GM21528 (cell line): ENCODE measurements at regions not wholly inside any gene's neighbourhood (a gene's known extent, or its start where the extent isn't known, plus 50 kb on each side); places are given as distances from the start of the nearest gene placed in this dataset.

ENCODE experiments used
- ATAC-seq: cut with Tn5 transposase; IDR thresholded peaks from one replicate; pipeline ENCODE4 v1.9.1; 2021; ENCODE audit warnings: mild to moderate bottlenecking, moderate library complexity; ENCODE audit not compliant: unreplicated experiment, low FRiP score

DNA sequence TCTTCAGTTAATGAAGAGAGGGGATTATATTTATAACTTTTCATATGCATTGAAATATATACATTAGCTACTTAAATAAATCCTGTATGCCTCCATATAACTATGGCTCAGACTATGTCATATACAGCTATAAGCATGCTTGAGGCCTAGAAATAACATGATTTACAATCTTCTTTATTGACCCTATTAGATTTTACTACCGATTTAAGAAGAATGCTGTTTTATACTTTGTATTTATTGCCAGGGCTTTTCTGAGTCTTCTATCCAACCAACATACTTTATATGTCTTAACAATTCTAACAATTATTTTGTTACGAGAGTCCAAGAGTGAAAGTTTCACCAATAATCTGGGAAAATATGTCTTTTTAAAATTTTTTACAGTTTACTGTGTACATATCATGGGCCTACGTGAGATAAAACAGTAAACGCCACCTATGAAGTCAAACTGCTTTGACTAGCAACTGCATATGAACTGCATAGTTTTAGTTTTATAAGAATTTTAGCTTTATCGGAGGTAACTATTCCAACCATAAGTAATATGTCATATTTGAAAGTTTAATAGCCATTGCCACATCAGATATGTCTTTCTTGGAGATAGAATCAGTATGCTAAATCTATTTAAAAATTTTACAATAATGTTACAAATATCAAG, 861.0 kb downstream of the USP25 start:
- no peak for ATAC-seq

DNA sequence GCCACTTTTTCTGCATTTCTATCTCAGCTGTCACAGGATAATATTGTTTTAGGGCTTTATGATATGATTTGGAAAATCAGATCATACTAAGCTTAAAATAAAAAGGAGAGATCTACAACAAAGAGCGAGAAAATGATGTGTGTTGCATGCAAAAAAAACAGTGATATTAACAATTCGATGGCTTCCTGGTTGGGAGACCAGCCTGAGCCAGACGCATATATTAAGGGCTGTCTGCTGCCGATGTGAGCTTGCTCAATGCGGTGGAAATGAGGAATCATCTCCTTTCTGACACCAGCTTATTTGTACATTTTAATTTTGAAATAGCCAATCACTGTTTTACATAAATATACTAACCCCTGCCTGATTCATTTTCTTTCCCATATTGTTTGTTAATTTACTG, 862.6 kb downstream of the USP25 start:
- ATAC-seq: no peak

GRCh38 chr21:16594191-16594590, 864.4 kb downstream of the USP25 start:
- no peak for ATAC-seq

DNA sequence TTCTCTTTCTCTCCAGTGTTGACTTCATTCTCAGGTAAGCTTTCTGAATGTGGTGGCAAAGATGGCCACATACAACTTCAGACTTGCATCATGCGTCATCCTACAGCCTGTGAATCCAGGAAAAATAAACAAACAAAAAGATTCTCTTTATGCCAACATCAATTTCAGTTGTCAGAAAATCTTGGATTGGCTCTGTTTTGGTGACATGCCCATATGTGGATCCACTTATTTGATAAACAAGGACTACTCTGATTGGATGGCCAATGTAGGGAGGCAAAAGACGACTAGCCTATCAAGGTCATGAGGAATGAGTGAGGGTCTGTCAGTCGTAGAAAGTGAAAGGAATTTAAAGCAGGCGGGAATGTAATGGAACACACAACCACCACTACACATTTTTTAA, 866.6 kb downstream of the USP25 start:
- ATAC-seq: no peak

- no peak for ATAC-seq
Observed at GRCh38 chr21:16597753-16598152, 868.0 kb downstream of the USP25 start.

GRCh38 chr21:16605597-16605996, 875.8 kb downstream of the USP25 start:
- no peak for ATAC-seq

DNA sequence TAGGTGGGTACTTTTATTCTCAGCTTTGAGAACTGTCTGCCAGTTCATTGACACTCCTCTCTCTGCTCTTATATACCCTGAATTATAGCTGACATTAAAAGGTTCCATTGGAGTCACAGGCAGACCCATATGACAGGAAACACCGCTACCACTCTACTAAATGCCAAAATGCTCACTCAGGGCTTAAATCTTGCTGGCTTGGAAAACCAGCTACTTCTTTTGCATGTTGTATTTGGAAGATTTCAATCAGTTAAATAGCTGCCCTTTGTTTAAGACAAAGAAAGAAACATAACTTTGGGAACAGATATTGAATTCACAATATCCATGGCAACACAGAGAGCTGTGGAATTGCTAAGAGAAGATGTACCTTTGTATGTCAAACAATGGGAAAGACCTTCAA, 876.5 kb downstream of the USP25 start:
- ATAC-seq: no peak

GRCh38 chr21:16608209-16608830, 878.5 kb downstream of the USP25 start:
- ATAC-seq: no peak

- no peak for ATAC-seq
Observed at GRCh38 chr21:16619281-16619680, 889.5 kb downstream of the USP25 start.

GRCh38 chr21:16620786-16621320, 891.1 kb downstream of the USP25 start:
- ATAC-seq: no peak

- ATAC-seq: no peak
Observed at GRCh38 chr21:16624479-16625118, 888.2 kb upstream of the CXADR start.

DNA sequence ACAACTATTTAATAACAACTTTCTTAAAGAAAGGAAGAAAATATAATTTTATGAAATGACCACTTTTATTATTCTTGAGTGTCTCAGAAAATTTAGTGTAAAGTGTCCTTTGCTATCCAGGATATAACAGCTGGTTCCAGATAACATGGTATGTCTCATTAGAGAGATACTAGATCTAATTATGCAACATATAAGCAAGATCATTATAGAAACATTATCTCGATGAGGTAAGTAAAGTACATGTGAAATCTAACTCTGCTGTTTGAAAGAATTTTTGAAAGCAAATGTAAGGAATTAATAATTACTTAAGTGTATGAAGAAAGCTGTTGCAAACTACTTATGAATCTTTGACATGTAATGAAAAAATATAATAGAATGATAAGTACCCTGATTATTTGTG, 887.4 kb upstream of the CXADR start:
- ATAC-seq: no peak

DNA sequence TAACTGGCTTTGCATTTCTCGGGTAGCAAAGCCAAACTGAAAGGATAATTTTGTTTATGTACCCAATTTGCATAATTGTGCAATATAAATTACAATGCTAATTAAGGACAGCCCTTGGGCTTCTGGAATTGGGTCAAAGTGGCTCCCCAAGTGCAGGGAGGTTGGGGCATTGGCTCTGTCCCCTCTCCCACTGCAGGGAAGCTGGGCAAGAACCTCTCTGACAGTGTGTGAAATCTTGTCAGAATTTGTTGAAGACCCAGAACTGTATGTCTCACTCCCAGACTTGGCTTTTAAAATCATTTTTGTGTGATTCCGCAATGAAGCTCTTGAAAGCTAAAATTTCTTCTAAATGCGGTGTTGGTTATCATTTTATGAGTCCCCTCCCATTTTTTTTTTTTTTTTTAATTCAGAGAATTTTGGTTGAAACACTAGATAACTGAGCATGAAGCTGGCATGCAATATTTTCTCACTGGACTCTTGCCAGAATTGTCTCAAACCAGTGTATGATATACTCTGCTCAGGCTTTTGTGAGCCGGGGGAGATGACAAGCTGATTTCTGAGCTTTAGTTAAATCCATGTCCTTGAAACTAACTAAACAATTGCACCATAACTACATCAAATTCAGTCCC, 878.9 kb upstream of the CXADR start:
- ATAC-seq: no peak

DNA sequence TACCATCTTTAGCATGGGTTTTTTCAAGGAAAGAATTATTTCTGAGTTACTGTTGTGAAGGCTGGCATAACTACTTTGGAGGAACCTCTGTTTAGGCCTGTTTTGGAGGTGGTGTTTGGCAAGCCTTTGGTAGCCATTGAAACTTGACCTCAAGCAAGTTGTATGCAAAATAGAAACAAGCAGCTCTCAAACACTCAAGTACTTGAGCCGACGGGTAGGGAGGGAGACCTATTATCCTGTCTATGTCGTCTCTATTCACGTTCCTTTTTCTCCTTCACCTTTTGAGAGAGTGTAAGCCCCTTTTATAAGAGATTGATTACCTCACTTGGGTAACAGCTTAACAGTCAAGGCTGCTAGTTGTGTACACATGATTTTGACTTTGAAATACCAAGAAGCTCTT, 878.3 kb upstream of the CXADR start:
- no peak for ATAC-seq

DNA sequence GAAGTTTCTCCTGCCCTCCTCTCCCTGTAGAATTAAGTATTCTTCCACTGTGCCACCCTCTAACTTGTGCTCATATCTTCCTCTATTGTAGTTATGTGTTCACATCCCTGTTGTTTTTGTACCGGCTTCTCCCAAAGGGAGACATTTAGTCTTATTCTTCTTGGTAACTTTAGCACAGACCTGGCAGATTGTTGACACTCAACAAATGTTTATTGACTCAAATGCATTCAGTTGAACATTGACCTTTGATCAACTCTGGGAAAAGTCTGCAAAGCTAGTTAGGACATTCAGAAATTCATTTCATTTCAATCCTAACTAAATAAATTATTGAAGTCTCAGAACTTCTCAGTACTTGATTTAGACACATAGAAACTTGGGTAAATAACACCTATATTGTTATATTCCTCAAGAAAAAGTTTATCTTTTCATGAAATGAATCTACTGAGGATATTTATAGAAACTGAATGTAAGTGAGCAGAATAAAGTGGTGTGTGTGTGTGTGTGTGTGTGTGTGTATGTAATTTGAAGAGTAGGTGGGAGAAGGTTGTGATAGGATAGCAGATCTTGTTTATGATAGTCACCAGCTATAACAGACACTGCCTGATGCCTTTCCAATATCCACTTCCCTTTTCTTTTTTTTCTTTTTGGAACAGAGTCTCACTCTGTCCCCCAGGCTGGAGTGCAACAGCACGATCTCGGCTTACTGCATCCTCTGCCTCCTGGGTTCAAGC, 872.4 kb upstream of the CXADR start:
- ATAC-seq: no peak

DNA sequence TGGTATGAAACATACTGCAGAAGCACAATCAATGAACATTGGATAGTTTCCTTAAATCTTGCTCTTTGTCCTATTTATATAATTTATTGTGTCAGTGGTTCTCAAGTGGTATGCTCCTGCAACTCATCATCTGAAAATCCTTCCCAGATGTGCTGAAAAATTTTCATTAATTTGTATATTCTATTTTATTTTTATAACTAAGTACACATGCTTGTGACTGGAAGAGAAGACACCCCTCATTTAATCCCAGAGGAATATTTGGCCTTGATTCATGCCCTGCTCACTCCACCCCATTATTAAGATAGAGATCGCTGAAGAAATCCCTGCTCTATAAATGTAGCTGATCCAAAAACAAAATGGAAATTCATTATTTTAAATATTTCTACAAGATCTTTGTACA, 870.5 kb upstream of the CXADR start:
- no peak for ATAC-seq

DNA sequence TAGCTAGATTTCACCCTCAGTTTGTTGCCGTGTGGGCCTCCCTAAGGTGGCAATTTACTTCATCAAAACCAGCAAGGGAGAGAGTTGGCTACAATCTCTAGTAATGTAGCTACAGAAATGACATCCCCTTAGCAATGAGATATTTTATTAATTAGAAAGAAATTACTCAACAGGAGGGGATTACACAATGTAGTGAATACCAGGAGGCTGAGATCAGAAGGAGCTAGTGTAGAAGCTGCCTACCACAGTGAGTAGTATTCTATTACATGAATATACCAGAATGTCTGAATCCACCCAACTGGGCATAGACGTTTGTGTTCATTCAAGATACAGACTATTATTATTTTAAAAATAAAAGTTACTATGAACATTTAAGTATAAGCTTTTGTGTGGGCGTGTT, 868.2 kb upstream of the CXADR start:
- no peak for ATAC-seq

GRCh38 chr21:16650714-16651366, 862.0 kb upstream of the CXADR start:
- no peak for ATAC-seq

DNA sequence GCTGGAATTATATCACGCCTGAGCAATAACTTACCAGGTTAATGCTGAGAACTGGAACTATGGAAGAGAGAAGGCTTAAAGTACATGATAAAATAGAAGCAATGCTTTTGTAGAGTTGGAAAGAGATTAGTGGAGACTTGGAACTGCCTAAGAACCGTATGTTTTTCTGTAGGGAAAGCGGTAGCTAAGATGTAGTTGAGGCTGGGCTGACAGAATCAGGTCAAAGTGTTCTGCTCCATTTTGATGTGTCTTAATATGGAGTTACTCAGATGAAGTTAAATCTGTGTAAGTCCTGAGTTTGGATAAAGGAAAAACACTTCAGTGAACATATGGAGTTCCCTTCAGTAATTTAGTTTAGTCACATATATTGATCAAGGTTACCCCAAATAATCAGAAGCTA, 860.9 kb upstream of the CXADR start:
- no peak for ATAC-seq

DNA sequence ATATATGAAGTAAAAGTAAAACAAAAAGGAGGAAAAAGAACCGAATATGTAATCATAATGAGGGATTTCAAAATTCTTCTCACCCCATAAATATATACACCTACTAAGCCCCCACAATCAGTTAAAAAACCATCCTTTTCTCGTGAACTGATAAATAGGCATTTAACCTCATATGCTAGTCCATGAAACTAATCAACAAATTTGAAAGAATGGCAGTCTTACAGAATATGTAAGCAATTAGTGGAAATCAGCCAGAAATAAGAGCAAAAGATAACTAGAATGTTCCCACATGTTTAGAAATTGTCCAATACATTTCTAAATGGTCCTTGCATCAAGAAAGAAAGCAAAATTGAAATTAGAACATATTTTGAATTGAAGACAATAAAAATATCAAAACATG, 849.4 kb upstream of the CXADR start:
- no peak for ATAC-seq
